NCI-H2196 (cell line): ENCODE measurements at regions not wholly inside any gene's neighbourhood (a gene's known extent, or its start where the extent isn't known, plus 50 kb on each side); places are given as distances from the start of the nearest gene placed in this dataset.

ENCODE experiments used
- DNase-seq: peaks from one replicate; lab custom pipeline; 2025; ENCODE audit not compliant: unreplicated experiment; lab: John Stamatoyannopoulos, UW

DNA sequence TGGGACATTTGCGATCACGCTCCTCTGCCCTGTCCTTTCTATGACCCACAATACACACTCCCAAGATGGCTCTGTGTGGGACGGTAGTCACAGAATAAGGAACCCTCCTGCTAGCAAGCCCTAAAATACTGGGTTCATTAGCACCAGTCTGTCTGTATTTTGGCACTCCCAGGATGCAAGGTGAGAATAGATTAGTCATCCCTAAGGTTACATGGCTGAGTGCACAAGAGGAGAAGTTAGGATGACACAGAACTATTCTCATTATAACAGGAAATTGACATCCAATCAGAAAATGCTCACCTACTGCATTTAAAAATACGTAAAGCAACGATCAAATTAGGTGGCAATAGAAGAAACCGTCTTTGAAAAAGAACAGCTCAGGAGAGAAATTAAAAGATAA, 590.2 kb downstream of the EPHA4 start:
- DNase-seq: no peak

DNA sequence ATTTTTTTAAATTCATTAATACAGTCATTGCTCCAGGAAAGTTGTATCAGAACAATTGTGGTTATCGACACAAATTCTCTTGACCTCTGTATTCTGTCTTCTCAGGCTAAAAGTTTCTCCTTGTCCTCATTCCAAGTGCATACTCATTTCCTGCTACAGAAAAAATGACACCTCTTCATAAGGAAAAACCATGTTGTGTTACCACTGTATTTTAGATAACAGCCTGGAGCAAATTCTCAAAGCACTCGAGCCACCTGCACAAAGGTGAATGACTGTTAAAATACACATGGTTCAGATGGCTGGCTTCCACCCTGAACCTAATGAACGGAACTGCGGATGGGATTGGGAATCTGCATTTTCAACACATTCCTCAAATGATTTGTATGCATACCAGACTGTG, 586.5 kb downstream of the EPHA4 start:
- DNase-seq: no peak

DNA sequence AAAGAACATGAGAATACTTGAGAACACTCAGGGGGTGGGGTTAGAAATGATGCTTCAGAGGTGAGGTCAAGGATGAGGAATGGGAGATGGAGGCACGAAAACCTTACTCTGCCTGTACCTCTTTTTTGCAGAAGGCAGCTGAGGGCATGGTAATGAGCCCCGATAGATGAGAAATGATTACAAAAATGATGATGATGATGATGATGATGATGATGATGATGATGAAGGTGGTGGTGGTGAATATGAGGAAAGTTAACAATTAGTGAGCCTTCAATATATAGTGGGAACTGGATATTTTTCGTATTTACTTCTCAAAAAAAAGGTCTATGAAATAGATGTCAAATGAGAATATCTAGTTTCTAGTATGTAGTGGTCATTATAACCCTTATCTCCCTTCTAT, 584.3 kb downstream of the EPHA4 start:
- no peak for DNase-seq

DNA sequence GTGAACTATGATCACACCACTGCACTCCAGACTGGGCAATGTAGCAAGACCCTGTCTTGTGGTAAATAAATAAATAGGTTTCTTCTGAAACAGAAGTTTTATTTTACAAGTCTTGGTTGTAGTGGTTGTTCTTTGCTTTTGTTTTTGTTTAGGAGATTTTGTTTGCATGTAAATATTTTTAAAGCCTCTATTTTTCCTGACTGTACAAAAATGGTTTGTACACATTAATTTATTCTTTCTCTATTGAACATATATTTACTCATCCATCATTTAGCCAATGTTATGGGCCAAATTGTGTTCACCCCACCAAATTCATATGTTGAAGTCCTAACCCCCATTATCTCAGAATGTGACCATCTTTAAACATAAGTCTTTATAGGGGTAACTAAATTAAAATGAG, 580.1 kb downstream of the EPHA4 start:
- DNase-seq: no peak

DNA sequence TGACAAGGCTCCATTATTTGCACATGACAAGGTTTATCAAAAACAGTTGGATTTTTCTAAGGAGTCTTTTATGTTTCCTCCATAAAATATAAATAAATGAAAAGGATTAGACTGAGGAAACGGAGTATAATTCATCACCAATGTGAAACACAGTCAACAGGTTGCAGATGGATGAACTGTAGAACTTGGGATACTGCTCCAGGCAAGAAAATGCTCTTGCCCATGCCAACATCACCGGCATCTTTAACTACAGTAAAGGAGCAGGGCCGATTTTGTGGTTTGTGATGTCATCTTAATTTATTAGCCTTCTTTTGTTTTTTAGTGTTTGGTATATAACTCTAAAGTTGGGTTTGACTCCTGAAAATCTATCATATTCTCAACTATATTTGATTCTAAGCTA, 577.3 kb downstream of the EPHA4 start:
- no peak for DNase-seq

DNA sequence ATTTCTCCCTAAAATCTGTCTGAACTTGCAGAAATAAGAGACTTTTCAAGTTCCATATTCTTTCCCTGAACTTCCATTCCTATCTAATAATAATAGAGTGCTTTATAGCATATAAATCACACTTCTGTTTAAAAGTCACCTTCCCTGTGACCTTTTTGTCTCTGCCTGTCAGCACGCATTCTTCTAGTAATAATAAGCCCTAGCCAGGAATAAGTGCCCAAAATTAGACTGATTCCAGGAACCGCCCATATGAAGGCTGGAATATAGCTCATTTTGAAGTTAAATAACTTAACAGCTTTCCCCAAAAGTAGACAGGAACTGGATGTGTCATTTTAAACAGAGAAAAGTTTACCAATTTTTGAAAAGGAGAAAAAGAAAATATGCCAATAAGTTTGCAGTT, 576.5 kb downstream of the EPHA4 start:
- no peak for DNase-seq

DNA sequence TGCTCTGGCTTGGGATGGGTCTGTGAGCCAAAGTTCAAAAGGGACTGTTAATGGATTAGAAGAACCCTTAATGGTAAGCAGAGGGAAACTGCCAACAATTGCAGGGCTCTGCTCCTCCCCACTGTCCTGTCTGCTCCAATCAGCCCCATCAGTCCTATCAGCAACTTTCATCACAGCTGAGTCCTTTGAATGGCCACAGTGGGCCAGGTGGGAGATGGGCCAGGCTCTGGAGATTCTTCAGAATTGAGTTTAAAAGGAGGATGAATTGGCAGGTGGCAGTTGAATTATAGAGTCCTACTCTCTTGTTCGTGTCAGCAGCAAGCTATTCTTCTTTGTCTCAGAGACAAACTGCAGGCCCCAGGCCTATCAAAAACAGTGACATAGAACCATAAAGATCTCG, 573.9 kb downstream of the EPHA4 start:
- DNase-seq: no peak

DNA sequence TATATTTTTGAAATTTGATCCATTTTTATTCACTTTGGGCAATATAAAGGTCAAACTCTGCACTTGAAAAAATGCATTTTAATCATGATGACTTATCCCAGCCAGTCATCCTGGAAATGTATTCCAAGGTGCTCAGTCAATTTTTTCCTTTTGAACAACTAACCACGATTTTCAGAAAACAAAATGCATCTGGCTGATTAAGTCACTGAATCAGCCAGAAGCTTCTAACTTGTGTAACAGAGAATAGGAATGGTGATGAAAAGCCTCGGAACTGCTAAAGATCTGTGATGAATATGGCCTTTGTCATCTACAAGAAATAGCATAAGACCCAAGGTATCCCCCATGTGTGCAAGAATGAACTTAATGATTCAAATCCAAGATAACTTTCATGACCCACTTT, 572.7 kb downstream of the EPHA4 start:
- DNase-seq: no peak

DNA sequence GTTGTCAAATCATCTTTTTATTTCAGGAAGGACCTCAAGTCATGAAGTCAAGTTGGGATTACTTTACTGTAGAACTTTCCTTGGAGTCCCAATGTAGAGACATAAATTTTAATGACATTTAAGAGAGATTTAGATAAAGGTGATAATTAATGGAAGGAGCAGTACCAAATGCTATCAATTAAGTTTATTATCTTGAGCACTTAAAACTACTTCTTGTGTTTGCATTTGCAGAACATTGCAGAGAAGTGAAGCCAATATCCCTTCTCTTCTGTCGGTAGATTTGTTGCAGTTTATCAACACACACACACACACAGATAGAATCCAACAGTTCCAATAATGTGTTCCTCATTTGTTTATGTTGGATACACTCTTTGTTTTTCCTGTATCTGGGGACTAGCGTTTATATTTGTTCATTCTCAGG, 570.7 kb downstream of the EPHA4 start:
- DNase-seq: no peak

DNA sequence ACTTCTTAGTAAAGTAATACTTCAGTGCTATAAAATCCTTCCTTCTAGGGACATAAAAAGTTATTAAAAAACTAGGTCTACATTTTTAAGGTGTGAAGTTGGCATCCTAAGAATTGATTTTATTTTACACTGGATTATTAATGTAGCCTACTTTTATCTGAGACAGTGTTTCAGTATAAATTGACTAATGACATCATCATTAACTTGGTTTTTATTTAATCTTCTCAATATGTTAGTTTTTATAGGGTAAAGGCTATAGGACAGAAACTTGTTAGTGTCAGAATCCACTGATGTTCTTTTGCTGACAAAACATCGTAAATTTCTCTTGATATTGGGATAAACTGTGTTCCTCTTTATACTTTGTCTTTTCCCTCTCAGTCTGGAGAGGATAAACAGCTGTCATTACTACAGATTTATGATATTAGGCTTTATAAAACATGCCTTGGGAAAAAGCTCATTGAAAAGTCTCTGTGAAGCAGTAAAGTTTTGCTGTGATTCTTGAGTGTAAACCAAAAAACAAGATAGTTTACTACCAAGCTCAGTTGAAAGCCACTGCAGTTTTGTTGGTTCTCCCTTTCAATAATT, 569.9 kb downstream of the EPHA4 start:
- DNase-seq: no peak

DNA sequence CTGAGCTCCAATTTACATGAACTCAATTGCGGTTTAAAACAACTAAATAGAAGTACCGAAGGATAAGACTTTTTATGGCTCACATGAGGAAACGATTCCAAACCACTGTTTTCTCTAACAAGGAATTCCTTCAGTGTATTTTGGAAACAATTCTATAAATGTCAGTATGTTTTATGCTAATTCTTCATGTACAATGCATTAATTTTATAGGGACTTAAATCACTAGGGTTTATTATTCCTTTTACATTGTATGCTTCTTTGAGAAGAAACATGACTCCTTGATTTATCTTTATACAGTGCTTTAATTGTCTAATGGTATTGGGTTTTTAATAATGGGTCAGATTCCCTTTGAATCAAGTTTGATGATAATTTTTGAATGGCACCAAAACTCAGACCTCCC, 566.8 kb downstream of the EPHA4 start:
- no peak for DNase-seq

DNA sequence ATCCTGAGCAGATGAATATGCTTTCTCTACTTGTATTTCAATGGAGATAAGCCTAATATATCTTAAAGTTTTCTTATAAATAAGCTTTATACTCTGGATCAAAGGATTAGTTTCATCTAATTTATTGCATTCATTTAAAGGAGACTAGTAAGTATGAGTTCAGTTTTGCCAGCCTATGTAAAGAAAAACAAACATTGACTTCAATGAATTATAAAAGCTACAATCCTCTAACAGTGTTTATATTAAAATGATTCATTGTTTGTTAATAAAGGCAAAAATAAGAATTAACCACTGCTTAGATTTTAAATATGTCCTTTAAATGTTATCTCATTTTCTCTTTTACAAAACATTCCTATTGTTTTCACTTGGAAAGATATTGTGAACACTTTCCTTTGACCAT, 566.0 kb downstream of the EPHA4 start:
- DNase-seq: no peak

DNA sequence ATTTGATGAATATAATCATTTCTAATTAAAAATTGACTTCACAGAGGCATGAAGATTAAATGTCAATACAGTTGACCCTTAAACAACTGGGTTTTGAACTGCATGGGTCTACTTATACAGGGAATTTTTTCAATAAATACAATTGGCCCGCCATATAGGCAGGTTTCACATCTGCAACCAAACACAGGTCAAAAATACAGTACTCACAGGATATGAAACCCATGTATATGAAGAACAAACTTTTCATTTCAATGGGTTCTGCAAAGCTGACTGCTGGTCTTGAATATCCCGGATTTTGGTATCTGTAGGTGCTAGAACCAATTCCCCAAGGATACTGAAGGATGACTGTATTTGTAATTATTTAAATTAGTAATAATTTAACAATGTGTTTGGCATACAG, 555.6 kb downstream of the EPHA4 start:
- DNase-seq: no peak

DNA sequence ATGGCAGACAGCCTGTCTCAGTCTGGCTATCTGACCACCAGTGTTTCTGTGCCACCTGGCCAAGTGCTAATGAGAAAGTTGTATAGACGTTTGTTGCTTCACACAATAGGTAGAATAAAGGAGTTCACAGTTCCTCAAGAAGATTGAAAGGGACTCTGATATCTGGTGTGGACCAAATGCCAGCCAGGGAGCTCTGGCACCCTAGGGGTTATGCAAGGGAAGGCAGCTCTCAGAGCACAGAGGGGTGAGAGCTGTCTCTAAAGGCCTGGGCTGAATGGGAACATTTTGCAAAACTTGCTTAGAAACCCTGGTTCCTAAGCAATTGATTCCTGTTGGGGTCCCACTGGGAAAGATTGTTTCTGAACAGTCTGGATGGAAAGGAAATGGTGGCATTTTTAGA, 553.8 kb downstream of the EPHA4 start:
- DNase-seq: no peak

DNA sequence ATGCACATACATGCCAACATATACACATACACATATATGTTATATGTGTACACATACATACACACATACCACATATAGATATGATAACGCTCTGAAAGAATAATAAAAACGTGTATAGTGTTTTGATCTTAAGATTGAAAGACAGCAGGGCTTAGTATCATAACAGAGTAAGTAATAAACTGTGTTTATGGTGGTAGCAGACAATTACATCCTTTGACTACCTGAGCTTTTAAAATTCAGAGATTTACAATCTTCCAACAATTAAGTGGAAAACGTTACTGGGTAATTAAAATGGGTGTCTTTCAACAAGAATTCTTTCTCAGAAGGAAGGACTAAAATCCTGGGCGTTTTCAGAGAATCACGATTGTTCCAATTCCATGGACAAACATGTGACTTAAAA, 552.4 kb downstream of the EPHA4 start:
- DNase-seq: no peak

DNA sequence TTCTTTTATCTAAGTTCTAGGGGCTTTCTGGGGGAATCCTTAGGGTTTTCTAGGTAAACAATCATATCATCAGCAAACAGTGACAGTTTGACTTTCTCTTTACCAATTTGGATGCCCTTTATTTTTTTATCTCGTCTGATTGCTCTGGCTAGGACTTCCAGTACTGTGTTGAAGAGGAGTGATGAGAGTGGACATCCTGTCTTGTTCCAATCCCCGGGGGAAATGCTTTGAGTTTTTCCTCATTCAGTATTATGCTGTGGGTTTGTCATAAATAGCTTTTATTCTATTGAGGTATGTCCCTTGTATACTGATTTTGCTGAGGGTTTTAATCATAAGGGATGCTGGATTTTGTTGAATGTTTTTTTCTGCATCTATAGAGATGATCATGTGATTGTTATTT, 549.5 kb downstream of the EPHA4 start:
- no peak for DNase-seq

DNA sequence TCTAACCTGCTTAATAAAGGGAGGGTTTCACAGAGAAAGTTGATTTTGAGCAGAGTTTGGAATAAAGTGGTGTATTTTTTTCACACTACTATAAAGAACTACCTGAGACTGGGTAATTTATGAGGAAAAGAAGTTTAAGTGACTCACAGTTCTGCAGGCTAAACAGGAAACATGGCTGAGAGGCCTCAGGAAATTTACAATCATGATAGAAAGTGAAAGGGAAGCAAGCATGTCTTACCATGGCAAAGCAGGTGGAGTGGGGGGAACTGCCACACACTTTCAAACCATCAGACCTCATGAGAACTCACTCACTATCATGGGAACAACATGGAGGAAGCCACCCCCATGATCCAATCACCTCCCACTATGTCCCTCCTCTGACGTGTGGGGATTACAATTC, 546.7 kb downstream of the EPHA4 start:
- DNase-seq: no peak

DNA sequence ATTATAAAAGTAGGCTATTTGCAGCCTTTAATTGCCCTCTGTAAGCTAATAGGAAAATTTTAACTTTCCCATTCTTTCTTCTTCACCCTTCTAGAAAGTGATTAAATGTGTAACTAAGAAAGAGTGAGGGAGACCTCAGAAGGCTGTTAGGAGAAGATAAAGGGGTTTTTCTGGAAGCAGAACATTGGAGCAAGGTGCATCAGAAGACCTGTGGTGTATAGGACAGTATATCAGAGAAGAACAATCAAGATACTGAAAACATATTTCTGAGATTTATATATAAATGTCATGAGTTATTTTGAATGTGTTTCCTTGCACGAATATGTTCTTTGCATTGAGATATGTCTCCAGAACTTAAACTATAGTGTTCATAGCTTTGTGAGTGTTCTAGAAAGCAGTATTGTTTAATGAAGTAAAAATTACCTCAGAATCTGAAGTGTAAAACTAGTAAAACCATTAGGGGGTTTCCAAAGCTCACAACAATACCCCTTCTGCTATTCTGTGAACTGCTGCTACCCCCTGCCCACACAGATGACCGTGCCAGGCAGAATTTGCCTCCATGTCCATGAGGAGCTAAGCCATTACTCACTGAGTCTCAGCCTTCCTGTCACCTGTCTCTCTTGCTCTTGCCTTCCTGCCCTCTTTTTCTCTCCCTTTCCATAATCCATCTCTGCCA, 537.9 kb downstream of the EPHA4 start:
- no peak for DNase-seq

DNA sequence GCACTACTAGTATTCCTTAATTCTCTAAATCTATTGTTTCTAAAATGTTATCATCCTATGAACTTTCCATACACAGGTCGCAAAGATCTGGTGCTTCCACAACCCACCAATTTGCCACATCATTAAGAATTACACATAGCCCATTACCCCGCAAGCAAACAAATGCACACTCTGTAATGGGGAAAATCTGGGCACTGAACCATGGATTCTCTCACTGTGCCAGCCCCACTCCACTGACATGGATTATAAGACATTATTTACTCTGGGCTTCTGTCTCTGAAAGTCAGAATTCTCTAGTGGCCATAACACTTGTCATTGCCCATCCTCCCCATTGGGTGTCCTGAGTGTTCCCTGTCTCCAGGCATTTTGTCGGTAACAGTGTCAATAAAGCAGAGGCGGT, 537.1 kb downstream of the EPHA4 start:
- DNase-seq: no peak

DNA sequence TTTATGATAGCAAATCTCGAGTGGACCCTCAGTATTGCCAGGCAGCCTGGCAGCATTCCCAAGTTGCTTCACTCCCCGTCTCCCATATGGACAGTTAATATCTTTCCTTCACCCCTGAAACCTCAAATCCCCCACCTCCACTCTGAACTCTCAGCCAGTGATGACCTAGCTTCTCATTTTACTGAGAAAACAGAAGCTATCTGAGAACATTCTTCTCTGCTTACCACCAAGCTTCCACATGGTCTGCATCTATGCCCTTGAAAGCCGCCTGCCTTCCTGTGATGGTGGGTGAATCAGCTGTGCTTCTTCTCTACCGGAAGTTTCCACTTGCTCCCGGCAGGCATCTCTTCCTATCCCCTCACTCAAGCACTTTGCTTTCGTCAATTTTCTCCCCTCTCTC, 529.2 kb downstream of the EPHA4 start:
- DNase-seq: no peak

DNA sequence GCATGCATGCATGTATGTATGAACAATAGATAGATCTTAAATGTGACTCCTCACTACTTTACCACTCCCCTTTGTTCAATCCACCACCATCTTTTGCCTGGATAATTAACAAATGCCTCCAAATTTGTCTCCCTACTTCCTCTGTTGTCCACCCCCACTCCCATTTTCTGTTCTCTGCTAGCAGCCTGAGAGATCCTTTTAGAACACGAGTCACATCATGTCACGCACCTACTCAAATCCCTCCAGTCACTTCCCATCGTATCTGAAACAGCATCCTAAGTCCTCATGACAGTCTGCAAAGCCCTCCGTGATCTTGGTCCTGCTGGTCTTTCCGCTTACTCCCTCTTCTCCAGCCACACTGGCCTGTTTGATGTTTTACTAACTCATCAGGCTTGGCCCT, 527.3 kb downstream of the EPHA4 start:
- no peak for DNase-seq

DNA sequence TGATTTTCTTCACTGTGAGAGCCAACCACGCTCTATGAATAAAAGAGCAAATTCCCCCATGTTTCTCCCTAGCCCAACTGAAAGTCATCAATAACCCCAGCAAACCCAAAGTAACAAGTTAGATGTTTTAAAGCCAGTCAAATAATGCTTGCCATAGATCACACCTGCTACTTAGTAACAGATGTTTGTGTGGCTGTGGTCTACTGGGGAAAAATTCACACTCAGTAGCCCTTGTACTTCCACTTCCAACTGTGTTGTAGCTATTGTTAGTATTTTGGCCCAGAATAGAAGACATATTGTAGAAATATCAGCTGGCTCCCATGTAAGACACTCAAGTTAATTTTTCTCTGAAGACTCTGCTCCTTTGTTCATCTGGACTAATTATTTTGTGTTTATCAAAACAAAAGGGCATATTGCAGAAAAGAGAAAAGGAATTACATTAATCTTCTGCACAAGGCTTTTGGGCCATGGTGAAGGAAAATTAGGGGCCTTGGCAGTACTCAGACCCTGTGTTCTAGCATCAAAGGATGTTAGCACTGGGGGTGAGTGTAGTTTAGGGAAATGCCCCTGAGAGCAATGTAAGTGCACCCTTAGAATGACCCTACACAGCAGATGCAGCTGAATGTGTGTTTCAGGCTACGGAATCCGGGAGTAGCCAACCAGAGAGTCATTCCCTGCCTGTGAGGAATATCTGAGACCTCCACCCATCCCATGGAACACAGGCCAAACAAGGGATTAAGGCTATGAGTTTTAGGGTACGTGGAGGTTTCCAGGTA, 521.9 kb downstream of the EPHA4 start:
- no peak for DNase-seq

DNA sequence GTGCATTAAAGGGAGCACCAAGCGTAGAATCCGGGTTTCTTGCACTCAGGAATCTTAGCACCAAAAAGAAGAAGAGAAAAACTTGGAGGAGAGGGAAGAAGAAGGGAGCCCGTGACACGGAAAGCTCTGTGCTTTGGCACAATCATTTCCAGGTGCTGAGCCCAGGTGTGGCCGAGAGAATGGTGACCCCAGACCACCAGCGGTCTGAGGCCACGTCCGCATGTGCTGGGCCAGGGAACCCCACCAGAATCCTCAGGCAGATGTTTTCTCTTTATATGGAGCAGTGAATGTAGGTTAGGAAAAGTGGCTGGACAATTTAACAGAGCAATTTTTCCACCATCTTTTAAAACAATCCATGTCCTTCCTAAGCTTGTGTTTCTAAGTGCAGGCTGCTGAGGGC, 520.9 kb downstream of the EPHA4 start:
- DNase-seq: no peak
